ENCODE measurements at regions not wholly inside any gene's neighbourhood (a gene's known extent, or its start where the extent isn't known, plus 50 kb on each side); places are given as distances from the start of the nearest gene placed in this dataset.

DNA sequence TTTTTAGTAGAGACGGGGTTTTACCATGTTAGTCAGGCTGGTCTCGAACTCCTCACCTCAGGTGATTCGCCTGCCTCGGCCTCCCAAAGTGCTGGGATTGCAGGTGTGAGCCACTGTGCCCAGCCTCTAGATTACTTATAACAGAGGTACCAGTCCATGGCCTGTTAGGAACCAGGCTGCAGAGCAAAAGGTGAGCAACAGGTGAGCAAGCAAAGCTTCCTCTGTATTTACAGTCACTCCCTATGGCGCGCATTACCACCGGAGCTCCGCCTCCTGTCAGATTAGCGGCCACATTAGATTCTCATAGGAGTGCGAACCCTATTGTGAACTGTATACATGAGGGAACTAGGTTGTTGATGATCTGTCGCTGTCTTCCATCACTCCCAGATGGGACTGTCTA lies 178.0 kb upstream of the SALL4 start:
- CTCF ChIA-PET = interaction anchor here (0.7 to 0.9 kb wide), 2 partner anchors 15 to 44 kb away, joined by 3 to 4 read pairs; no protein-coding TSS in a partner anchor
- no peak overlapping the region for H3K4me3 ChIP-seq (ENCODE audit: low read depth, low read length)
- POLR2A ChIA-PET = no interaction called here
- DNase-seq (ENCODE audit: low read depth, low spot score) = no peak
- TF ChIP-seq, protein P1, sequence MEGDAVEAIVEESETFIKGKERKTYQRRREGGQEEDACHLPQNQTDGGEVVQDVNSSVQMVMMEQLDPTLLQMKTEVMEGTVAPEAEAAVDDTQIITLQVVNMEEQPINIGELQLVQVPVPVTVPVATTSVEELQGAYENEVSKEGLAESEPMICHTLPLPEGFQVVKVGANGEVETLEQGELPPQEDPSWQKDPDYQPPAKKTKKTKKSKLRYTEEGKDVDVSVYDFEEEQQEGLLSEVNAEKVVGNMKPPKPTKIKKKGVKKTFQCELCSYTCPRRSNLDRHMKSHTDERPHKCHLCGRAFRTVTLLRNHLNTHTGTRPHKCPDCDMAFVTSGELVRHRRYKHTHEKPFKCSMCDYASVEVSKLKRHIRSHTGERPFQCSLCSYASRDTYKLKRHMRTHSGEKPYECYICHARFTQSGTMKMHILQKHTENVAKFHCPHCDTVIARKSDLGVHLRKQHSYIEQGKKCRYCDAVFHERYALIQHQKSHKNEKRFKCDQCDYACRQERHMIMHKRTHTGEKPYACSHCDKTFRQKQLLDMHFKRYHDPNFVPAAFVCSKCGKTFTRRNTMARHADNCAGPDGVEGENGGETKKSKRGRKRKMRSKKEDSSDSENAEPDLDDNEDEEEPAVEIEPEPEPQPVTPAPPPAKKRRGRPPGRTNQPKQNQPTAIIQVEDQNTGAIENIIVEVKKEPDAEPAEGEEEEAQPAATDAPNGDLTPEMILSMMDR (IDR thresholded peaks at IDR 0.05; ENCODE audit: insufficient read depth, low read length, missing control alignments) = no peak

DNA sequence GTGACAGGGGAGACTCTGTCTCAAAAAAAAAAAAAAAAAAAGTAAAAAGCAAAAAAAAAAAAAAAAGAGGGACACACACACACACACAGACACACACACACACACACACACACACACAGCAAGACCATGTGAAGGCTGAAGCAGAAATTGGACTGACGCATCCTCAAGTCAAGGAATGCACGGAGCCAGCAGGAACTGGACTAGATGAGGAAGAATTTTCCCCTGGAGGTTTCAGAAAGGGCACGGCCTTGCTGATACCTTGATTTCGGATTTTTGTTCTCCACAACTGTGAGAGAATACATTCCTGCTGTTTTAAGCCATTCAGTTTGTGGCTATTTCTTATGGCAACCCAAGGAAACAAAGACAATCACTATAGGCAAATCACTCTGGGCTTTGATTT lies 176.9 kb upstream of the SALL4 start:
- H3K4me3 ChIP-seq (ENCODE audit: low read depth, low read length) = no peak overlapping the region
- ChIA-PET CTCF (interaction anchor here (5.6 kb wide), 1 partner anchor 13 kb away, joined by 40 read pairs; no protein-coding TSS in a partner anchor), POLR2A (no interaction called here)
- no peak for DNase-seq (ENCODE audit: low read depth, low spot score)
- TF ChIP-seq, protein P1 (IDR thresholded peaks at IDR 0.05; ENCODE audit: insufficient read depth, low read length, missing control alignments) = no peak

DNA sequence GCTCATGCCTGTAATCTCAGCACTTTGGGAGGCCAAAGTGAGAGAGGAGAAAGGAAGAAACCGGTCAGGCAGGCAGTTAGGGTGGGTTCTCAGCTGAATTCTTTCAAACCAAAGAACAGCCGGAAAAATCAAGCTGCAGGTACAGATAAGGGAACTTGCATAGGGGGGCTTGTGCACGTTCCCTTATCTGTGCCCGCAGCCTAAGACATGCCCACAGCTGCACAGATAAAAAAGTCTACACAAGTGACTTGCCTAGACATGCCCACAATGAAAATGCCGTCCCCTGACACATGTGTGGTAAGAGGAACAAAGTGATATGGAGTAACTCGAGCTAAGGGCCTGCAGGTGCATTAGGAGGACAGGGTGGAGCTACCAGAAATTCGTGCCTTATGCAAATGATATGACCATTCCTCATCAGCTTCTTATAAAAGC lies 175.8 kb upstream of the SALL4 start:
- POLR2A ChIA-PET = no interaction called here
- CTCF ChIA-PET = interaction anchor here (5.6 kb wide), 1 partner anchor 12 kb away, joined by 40 read pairs; no protein-coding TSS in a partner anchor
- DNase-seq (ENCODE audit: low read depth, low spot score) = no peak
- TF ChIP-seq, protein P1 (IDR thresholded peaks at IDR 0.05; ENCODE audit: insufficient read depth, low read length, missing control alignments) = no peak
- H3K4me3 ChIP-seq (ENCODE audit: low read depth, low read length) = no peak overlapping the region

DNA sequence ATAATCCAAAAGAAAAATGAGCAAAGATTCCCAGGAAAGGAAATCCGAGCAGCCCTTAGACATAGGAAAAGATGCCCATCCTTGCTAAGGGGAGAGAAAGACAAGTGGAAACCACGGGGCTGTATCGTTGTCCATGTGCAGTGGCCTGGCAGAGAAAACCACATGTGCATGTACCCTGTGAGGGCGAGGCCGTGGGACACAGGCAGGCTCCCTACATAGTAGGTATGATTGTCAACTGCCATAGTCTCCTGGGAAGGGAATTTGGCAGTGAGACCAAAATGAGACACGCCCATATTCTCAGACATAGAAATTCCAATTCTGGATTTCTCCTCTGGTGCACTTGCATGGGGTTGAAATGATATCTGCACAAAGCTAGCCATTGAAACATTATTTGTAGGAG lies 169.7 kb upstream of the SALL4 start:
- POLR2A ChIA-PET = no interaction called here
- CTCF ChIA-PET = interaction anchor here (0.7 to 1.4 kb wide), 2 partner anchors 172 to 253 kb away, joined by 5 read pairs; no protein-coding TSS in a partner anchor
- TF ChIP-seq, protein P1 (IDR thresholded peaks at IDR 0.05; ENCODE audit: insufficient read depth, low read length, missing control alignments) = no peak
- DNase-seq (ENCODE audit: low read depth, low spot score) = no peak
- H3K4me3 ChIP-seq (ENCODE audit: low read depth, low read length) = no peak overlapping the region

DNA sequence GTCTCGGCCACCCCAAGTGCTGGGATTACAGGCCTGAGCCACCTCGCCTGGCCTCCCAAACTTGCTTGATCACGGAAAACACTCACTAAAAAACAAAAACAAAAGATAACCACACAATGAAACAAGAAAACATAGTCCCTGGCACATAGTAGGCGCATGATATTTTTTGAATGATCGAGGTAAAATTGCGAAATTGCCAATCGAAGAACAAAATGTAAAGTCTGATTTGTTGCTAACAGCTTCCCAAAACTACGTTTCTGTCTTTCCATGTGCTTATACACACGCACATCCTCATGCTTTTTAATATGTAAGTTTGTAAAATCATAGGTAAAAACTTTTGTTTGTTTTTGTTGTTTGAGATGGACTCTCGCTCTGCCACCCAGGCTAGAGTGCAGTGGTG lies 168.5 kb upstream of the SALL4 start:
- DNase-seq (ENCODE audit: low read depth, low spot score) = no peak
- TF ChIP-seq, protein P1 (IDR thresholded peaks at IDR 0.05; ENCODE audit: insufficient read depth, low read length, missing control alignments) = no peak
- no peak overlapping the region for H3K4me3 ChIP-seq (ENCODE audit: low read depth, low read length)
- ChIA-PET POLR2A (no interaction called here), CTCF (interaction anchor here (1.4 kb wide), 1 partner anchor 170 kb away, joined by 5 read pairs; no protein-coding TSS in a partner anchor)

DNA sequence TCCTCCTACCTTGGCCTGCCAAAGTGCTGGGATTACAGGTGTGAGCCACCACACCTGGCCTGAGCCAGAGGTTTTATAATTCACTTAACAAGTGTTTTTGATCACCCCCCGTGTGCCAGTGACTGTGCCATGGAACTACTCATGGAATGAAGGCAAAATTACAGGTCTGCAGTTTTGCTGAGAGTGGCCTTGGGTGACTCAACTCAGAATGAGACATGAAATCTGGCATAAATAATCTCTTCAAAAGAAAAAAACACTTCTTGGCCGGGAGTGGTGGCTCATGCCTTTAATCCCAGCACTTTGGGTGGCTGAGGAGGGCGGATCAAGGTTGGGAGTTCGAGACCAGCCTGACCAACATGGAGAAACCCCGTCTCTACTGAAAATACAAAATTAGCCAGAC lies 166.9 kb upstream of the SALL4 start:
- TF ChIP-seq, protein P1 (IDR thresholded peaks at IDR 0.05; ENCODE audit: insufficient read depth, low read length, missing control alignments) = no peak
- DNase-seq (ENCODE audit: low read depth, low spot score) = no peak
- ChIA-PET CTCF (no interaction called here), POLR2A (no interaction called here)
- H3K4me3 ChIP-seq (ENCODE audit: low read depth, low read length) = no peak overlapping the region
